Embryonic facial prominence (tissue), 1 donor: ENCODE measurements at regions not wholly inside any gene's neighbourhood (a gene's known extent, or its start where the extent isn't known, plus 50 kb on each side); places are given as distances from the start of the nearest gene placed in this dataset.
"Not testable (repeated sequence)": the region's sequence is repeated elsewhere in the genome, so short reads cannot be mapped to it uniquely, and the experiment has no call there.

ENCODE experiments used
- DNase-seq: peaks from one replicate; pipeline ENCODE4 v3.0.0-alpha.2; 2016; ENCODE audit errors: extremely low spot score

DNA sequence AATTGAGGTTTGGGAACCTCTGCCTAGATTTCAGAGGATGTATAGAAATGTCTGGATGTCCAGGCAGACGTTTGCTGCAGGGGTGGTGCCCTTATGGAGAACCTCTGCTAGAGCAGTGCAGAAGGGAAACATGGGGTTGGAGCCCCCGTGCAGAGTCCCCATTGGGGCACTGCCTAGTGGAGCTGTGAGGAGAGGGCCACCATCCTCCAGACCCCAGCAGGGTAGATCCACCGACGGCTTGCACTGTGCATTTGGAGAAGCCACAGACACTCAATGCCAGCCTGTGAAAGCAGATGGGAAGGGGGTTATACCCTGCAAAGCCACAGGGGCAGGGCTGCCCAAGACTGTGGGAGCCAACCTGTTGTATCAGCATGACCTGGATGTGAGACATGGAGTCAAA, 354.6 kb downstream of the ZNF326 start:
- DNase-seq, result no peak

DNA sequence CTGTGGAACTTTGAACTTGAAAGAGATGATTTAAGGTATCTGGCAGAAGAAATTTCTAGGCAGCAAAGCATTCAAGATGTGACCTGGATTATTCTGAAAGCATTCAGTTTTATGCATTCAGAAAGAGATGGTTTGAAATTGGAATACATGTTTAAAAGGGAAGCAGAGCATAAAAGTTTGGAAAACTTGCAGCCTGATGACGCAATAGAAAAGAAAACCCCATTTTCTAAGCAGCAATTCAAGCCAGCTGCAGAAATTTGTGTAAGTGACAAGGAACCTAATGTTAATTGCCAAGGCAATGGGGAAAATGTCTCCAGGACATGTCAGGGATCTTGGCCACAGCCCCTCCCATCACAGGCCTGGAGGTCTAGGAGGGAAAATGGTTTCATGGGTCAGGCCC, 354.0 kb downstream of the ZNF326 start:
- no peak for DNase-seq

- DNase-seq, result not testable (repeated sequence)
Observed at GRCh38 chr1:90348459-90348858, 353.5 kb downstream of the ZNF326 start.

DNA sequence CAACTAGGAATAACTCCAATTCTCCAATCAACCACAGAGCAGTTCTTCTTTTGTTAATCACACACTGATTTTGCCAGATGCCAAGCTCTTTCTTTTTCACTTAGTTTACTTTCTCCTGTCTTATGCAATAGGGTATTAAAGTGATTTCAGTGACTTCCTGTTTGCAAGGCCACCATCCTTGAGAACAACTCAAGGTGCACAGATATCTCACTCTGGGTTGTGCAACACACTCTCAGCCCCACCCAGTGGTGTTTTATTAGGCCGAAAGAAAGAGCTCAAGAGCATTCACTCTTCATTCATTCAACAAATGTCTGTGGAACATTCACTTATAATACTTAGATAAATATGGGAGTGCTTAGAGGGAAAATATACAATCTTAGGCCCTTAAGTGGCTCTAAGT, 352.5 kb downstream of the ZNF326 start:
- DNase-seq, result no peak

DNA sequence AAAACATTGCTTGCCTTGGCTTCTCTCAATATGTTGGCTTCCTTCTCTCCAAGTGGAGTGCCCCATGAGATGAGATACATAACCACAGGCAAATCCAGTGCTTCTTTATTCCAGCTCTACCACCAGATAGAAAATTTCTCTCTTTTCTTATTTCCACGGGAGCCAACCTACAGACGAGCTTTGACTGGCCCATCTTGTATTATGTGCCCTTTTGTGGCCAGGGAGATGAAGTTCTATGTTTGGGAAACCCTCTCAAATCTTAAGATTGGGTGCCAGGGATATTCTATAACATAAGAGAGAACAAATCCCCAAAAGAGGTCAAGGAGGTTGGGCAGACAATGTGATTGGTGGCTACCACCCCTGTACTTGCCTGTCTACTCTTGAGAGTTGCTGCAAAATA, 351.8 kb downstream of the ZNF326 start:
- DNase-seq, result no peak

DNA sequence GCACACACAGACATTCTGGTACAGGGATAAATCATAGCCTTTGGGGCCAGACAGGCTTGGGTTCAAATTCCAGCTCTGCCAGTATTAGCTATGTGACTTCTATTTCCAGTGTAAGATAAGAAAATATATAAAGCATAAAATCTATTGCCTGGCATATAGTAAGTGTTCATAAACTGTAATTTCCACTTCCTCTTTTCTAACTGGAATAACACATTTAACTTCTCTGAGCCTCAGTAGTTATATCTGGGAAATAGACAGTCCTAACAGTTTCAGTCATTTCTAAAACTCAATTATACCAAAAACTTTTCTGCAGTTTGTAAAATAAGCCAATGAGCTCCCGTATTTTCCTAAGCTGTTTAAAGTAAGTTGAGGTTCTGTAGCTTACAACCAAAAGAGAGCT, 351.4 kb downstream of the ZNF326 start:
- no peak for DNase-seq

DNA sequence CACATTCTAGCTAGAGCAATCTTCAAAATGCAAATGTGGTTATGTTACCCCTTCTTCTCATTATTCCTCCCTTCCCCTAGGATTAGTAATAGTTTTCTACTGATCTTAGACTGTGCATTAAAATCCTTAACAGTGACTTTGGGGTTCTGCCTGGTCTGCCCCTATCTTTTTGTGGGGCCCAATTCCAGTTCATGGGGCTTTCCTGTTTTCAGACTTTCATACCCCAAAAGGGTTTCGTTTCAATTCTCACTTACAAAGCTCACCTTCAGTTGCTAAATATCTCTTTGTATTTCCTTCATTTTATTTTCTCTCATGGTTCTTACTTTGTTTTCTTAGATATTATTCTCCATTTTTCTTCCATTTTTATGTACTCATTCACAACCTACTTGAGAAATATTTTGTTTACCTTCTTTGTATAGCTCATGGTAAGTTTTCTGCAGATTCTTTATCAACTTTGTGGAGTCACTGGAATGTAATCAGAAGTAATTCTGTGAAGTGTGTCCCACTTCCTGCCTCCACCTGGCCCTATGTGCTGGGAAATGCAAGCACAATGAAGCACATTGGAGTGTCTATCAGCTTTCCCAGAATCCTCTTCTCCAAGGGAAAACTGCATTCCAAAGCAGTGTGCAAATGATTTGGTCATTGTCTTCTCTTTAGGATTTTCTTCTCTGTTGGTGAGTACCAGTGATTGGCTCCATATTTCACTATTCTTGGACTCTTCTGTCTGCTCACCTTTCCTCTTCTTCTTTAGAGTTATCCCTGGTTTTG, 350.2 kb downstream of the ZNF326 start:
- no peak for DNase-seq

DNA sequence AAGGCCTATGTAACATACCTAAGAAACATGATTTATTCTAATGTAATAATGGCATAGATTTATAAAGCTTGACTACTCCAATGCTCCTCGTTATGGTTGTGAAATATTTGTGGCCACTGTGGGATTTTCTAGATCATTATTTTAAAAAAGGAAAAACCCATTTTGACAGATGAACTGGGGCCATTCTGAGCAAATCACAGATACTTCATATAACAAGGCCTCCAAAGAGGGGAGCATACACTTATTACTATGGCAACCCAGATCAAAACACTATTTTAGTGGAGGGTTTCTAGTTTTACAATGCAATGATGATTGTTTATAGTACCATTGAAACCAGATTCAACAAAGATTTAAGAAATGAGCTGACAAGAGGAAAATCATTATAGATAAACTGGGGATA, 346.6 kb downstream of the ZNF326 start:
- DNase-seq, result peak; percentile 17

GRCh38 chr1:90340606-90341005, 345.7 kb downstream of the ZNF326 start:
- DNase-seq, result no peak

GRCh38 chr1:90339811-90340210, 344.9 kb downstream of the ZNF326 start:
- DNase-seq, result no peak

- DNase-seq, result no peak
Observed at GRCh38 chr1:90336552-90337324, 341.8 kb downstream of the ZNF326 start.

DNA sequence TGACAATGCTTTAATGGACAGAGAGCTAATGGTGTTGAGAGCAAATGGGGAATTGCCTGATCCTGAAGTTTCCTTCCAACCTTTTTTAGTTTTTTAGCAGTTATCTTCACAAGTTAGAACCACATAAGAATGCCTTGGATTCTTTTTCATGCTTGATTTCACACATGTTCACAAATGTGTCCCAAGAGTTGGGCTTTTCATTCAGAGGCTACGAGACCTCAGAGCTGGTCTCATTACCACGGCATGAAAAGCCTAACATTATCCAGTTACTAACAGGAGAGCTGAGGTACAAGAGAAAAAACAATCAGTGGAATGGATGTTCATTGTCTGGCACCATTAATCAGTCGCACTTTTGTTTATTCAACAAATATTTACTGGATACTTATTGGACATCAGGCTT, 340.6 kb downstream of the ZNF326 start:
- DNase-seq, result no peak

DNA sequence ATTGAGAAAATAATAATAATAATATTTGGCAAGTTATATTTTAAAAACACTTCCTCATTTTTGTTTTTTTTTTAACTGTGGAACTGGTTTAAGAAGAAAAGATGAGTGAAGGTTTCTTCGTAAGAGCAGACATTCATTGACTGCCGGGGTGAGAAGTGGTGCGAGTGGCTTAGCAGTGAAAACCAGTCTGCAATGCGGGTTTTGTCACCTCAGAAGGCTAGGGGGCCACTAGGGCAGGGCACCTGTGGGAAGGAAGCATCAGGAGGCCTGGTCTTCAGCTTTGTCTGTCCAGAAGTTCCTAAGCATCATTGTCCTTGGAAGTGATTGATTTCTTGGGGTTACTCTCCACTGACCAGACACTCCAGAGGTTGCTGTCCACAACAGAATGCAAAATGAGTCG, 339.2 kb downstream of the ZNF326 start:
- no peak for DNase-seq

GRCh38 chr1:90325168-90325567, 330.3 kb downstream of the ZNF326 start:
- DNase-seq, result no peak

DNA sequence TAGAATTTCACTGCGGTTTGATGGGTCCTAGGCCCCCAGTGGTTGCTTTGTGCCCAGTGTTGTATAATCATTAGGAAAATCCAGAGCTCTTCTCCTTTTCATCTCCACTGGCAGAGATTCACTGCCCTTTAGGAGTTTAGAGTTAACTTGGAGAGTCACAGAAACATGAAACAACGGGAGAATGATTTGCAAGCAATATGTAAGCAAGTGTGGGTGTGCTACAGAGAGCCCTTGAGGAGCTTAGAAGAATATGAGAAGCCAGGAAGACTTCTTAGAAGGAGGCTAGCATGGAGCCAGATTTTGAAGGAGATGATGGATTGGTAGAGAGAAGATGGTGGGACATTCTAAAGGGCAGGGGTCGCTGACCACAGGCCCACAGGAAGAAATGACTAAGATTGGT, 327.3 kb downstream of the ZNF326 start:
- DNase-seq, result no peak

DNA sequence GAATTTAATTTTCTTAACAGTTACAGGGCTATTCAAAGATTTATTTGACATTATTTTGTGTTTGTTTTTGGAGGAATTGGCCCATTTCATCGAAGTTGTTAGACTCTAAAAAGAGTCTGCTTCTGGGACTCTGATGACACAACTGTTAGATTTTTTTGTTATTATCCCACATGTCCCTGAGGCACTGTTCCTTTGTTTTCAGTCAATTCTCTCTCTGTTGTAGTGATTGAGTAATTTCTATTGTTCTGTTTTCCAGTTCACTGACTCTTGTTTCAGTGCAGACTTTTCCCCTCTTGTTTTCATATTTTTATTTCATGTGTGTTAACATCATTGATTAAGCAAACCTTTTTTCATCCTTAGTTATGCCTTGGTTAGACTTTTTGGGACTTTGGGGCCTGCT, 325.0 kb downstream of the ZNF326 start:
- DNase-seq, result no peak

- DNase-seq, result no peak
Observed at GRCh38 chr1:90318431-90318830, 323.5 kb downstream of the ZNF326 start.

GRCh38 chr1:90317628-90318027, 322.7 kb downstream of the ZNF326 start:
- no peak for DNase-seq

GRCh38 chr1:90314533-90314932, 319.6 kb downstream of the ZNF326 start:
- DNase-seq, result no peak

DNA sequence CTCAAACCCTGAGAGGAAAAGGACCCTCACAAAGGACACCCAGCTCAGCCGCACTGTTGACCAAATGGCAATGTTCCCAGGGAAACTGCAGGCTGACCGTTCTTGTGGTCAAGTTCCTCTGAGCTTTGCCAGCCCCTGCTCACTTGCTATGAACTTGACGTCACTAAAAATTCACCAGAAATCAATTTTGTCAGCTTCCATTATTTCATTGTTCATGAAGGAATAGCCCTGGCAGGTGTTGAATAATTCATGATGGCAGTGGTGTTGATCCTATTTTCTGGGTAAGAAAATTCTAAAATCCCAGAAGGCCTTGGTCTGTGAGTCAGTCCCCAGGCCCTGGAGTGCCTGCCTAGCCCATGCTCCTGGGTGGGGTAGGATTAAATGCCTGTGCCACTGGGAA, 318.9 kb downstream of the ZNF326 start:
- DNase-seq, result no peak

GRCh38 chr1:90309806-90310205, 314.9 kb downstream of the ZNF326 start:
- DNase-seq, result no peak

GRCh38 chr1:90308421-90308820, 313.5 kb downstream of the ZNF326 start:
- no peak for DNase-seq

GRCh38 chr1:90305577-90305976, 310.7 kb downstream of the ZNF326 start:
- DNase-seq, result no peak
